ENCODE measurements at regions not wholly inside any gene's neighbourhood (a gene's known extent, or its start where the extent isn't known, plus 50 kb on each side); places are given as distances from the start of the nearest gene placed in this dataset.

DNA sequence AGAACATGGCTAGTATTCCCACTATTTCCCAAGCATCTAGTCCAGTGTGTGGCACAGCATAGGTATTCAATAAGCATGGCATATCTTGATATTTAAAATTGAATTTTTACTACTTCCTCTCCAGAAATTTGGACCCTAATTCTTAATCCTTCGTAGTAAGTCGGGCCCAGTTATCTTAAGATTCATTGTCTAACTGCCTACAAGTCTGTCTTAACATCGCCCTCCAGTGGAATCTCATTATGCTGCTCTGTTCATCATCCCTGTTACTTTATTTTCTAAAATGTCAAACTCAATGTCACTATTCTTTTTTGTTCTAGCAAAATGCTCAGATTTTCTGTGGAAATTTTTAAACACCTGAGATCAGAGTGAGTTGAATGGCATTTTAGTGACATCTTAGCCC, 606.2 kb downstream of the KLHL13 start:
- Histone ChIP-seq H3K27me3 (no peaks in the 10 kb centered on the region), H3K27ac (no peak overlapping the region), H3K4me1 (no peaks in the 10 kb centered on the region), H3K36me3 (no peaks in the 10 kb centered on the region), H3K4me3 (no peak overlapping the region), H3K9me3 (no peaks in the 10 kb centered on the region)
- 30 to 48% (median 34%) methylated on average over 3 of the region's 3 CpGs for WGBS, 4 donors
- intact Hi-C loops (cut with DNase I), result no loop called here
- no peak for ATAC-seq
- DNase-seq, result no peak
- TF ChIP-seq POLR2A (IDR thresholded peaks at IDR 0.05) (no peak), CTCF (IDR thresholded peaks at IDR 0.05) (no peak)

DNA sequence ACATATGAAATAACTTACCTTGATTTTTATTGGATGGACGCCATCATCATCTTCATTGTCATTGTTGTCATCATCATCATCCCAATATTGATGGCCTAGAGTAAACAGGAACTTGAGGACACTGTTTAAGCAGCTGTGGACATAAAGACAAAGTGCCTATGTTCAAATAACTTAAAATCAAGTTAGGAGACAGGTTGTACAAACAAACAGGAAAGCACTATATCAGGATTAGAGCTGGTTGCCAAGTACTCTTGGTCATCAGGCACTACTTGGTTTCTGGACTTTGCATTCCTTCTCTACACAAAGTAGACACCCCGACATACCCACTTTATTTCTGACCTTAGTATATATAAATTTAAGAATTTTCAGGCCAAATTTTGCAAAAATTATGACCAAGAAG, 608.6 kb downstream of the KLHL13 start:
- 31 to 78% (median 53%) methylated on average over 2 of the region's 2 CpGs for WGBS, 4 donors
- Histone ChIP-seq H3K36me3 (no peaks in the 10 kb centered on the region), H3K27me3 (no peaks in the 10 kb centered on the region), H3K27ac (no peak overlapping the region), H3K4me1 (no peaks in the 10 kb centered on the region), H3K9me3 (no peaks in the 10 kb centered on the region), H3K4me3 (no peak overlapping the region)
- intact Hi-C loops (cut with DNase I), result no loop called here
- ATAC-seq (no peak), DNase-seq (no peak)
- no peak for TF ChIP-seq POLR2A (IDR thresholded peaks at IDR 0.05)
- TF ChIP-seq CTCF (IDR thresholded peaks at IDR 0.05), result no peak

DNA sequence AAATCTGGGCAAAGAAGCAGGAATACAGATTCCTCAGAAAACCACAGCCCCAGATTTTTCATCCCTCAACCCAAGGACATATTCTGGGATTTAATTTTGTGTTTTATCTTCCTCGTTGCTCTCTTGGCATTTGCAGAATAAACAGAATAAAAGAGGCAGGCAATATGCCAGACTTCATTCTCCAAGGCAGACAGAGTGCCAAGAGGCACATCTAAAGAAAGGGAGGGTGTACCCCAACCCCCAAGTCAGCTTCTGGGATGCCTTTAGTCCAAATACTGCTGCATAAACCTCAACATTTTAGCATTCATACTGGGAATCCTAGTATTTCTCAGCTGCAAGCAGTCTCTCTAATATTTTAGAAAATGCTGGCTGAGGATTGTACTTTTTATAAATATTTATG, 629.2 kb downstream of the KLHL13 start:
- TF ChIP-seq CTCF (IDR thresholded peaks at IDR 0.05) (no peak), POLR2A (IDR thresholded peaks at IDR 0.05) (no peak)
- intact Hi-C loops (cut with DNase I), result no loop called here
- Histone ChIP-seq H3K9me3 (no peaks in the 10 kb centered on the region), H3K27me3 (no peaks in the 10 kb centered on the region), H3K4me3 (no peak overlapping the region), H3K27ac (no peak overlapping the region), H3K4me1 (no peaks in the 10 kb centered on the region), H3K36me3 (no peaks in the 10 kb centered on the region)
- DNase-seq, result no peak
- 18 to 29% (median 22%) methylated on average over 1 of the region's 1 CpG for WGBS, 4 donors
- ATAC-seq, result no peak

GRCh38 chrX:117483950-117484349, 632.7 kb downstream of the KLHL13 start:
- TF ChIP-seq POLR2A (IDR thresholded peaks at IDR 0.05), result no peak
- no peak for TF ChIP-seq CTCF (IDR thresholded peaks at IDR 0.05)
- intact Hi-C loops (cut with DNase I), result no loop called here
- WGBS, 4 donors, result 64 to 77% (median 70%) methylated on average over 6 of the region's 6 CpGs
- Histone ChIP-seq H3K27me3 (no peaks in the 10 kb centered on the region), H3K9me3 (no peaks in the 10 kb centered on the region), H3K27ac (no peak overlapping the region), H3K4me1 (no peaks in the 10 kb centered on the region), H3K4me3 (no peak overlapping the region), H3K36me3 (no peaks in the 10 kb centered on the region)
- ATAC-seq, result no peak
- DNase-seq, result no peak
